ENCODE measurements at regions not wholly inside any gene's neighbourhood (a gene's known extent, or its start where the extent isn't known, plus 50 kb on each side); places are given as distances from the start of the nearest gene placed in this dataset.
"Not testable (repeated sequence)": the region's sequence is repeated elsewhere in the genome, so short reads cannot be mapped to it uniquely, and the experiment has no call there.

DNA sequence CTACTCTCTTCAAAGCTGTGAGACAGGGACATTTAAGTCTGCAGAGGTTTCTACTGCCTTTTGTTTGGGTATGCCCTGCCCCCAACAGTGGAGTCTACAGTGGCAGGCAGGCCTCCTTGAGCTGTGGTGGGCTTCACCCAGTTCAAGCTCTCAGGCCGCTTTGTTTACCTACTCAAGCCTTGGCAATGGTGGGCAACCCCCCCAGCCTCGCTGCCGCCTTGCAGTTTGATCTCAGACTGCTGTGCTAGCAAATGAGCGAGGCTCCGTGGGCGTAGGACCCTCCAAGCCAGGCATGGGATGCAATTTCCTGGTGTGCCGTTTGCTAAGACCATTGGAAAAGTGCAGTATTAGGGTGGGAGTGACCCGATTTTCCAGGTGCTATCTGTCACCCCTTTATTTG is 310.5 kb upstream of the CFAP20DC start:
- not testable (repeated sequence) for DNase-seq (ENCODE audit: low read depth in 3 of 3)

DNA sequence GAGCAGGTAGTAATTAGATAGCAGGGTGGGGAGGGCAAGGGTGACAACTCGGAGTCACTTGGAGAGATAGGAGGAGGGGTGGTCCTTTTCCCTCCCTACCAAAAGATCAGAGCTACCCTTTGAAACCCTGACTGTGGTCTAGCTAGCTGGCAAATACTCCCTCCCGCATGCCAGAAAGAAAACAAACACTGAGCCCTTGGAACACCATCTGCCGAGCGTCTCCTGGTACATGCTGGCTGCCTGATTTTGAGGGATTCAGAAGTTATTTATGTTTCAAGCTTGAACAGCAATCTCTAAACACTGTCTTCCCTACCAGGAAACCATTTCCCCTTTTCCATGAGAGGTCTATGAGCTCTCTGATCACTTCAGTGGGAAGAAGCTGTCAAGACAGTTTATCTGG is 291.6 kb upstream of the CFAP20DC start:
- no peak for DNase-seq (ENCODE audit: low read depth in 3 of 3)

- no peak for DNase-seq (ENCODE audit: low read depth in 3 of 3)
Observed at GRCh38 chr3:59339818-59340217, 290.0 kb upstream of the CFAP20DC start.

GRCh38 chr3:59338934-59339333 is 289.1 kb upstream of the CFAP20DC start:
- DNase-seq (ENCODE audit: low read depth in 3 of 3) = no peak

GRCh38 chr3:59335338-59335737 is 285.5 kb upstream of the CFAP20DC start:
- DNase-seq (ENCODE audit: low read depth in 3 of 3) = no peak

DNA sequence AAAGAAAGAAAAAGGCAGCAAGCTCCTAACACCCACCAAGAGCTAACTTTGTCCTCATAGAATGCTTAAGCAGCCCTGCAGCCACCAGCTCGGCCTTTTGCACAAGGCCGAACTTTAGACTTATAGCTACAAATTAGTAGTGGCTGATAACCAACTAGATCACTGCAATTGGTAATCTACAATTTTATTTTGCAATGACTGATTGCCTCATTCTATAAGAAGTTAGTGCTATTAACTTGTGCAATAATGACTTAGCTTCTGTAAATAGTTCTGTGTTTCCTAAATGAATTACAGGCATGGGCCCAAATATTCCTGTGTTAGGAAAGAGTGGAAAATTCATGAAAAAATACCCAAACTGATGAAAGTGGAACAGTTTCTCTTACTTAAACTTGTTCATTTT is 284.8 kb upstream of the CFAP20DC start:
- DNase-seq (ENCODE audit: low read depth in 3 of 3) = no peak

- DNase-seq (ENCODE audit: low read depth in 3 of 3) = no peak
Observed at GRCh38 chr3:59327376-59327808, 277.6 kb upstream of the CFAP20DC start.

GRCh38 chr3:59326246-59327024 is 276.6 kb upstream of the CFAP20DC start:
- DNase-seq (ENCODE audit: low read depth in 3 of 3) = no peak

DNA sequence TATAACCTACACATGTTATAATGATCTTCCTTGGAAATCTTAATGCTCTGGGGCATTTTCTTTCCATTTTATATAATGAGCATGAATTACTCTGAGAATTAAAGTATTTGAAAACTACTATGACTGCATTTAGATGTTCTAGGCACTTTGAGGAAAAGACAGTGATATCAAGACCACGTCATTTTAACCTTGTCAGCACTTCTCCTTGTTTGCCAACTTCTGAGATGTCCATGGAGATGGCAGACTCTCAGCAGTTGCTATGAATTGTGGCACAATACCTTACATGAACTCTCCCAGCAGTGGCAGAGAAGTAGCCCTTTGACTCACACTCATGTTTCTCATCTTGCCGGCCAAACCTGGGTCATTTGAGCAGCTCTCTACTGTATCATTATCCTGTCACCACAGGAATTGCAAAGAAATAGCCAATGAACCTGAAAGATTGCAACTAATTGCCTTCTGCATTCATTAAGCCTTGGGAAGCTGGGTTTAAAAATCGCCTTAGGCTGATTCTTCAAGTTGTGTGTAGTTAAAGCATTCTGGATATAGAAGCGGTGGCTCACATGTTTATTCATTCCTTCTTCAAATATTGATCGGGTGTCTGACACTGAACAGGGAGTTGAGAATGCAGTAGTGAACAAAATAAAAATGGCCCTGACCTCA is 272.2 kb upstream of the CFAP20DC start:
- DNase-seq (ENCODE audit: low read depth in 3 of 3) = no peak

GRCh38 chr3:59320080-59320479 is 270.3 kb upstream of the CFAP20DC start:
- no peak for DNase-seq (ENCODE audit: low read depth in 3 of 3)

GRCh38 chr3:59319442-59319841 is 269.6 kb upstream of the CFAP20DC start:
- DNase-seq (ENCODE audit: low read depth in 3 of 3) = no peak

GRCh38 chr3:59318881-59319280 is 269.1 kb upstream of the CFAP20DC start:
- DNase-seq (ENCODE audit: low read depth in 3 of 3) = no peak

DNA sequence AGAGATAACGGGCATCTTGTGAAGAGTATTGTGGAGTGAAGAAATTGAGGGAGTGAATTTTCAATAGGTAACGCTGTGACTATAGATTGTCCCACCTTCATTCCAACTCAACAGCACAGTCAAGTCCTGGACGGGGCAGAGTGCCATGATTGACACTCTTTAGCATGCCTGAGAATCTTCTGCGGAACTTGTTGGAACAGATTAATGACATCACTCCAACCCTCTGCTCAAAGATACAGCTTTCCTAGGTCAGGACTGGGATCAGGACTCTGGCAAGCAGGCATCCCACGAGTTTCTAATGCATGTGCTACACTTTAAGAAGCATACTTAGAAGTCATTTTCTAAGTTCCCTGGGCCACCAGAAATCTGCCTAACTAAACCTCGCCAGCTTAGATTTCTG is 267.6 kb upstream of the CFAP20DC start:
- no peak for DNase-seq (ENCODE audit: low read depth in 3 of 3)

GRCh38 chr3:59316688-59317275 is 267.0 kb upstream of the CFAP20DC start:
- no peak for DNase-seq (ENCODE audit: low read depth in 3 of 3)

DNA sequence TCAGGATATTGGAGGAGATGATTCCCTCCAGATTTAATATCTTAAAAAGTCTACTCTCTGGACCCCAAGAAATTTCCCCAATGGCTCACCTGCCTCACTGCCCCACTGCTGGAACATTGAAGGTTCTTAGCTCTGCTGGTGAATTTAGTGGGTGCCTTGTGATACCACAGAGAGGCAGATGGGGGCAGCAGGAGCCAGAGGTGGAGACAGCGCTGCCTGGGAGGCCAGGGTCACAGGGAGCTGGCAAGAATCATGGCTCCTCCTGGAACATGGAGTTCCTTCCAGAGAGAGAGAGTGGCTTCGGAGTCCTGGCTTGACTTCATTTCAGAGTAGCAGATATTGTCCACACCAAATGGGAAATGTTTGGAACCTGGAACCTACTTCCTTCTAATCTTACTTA is 263.5 kb upstream of the CFAP20DC start:
- peak in 2 of 3 donors; percentile 7 to 40 for DNase-seq (ENCODE audit: low read depth in 3 of 3)

DNA sequence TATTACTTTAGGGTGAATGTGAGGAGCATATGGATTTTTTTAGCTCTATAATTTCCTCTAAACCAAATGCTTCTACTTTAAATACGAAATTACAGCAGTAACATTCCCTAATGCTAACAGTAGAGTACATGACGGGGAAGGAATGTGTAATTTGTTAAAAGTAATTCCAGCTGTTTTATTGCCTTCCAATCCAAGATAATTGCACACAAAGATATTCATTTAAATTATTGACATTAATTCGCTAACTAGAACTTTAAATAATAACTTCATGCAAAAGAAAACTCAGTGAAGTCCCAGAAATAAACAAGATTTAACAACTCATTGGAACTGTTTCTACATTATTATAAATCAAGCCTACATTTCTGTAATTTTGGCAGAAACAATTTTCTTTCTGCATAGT is 261.4 kb upstream of the CFAP20DC start:
- DNase-seq (ENCODE audit: low read depth in 3 of 3) = no peak

- no peak for DNase-seq (ENCODE audit: low read depth in 3 of 3)
Observed at GRCh38 chr3:59310736-59311135, 260.9 kb upstream of the CFAP20DC start.

DNA sequence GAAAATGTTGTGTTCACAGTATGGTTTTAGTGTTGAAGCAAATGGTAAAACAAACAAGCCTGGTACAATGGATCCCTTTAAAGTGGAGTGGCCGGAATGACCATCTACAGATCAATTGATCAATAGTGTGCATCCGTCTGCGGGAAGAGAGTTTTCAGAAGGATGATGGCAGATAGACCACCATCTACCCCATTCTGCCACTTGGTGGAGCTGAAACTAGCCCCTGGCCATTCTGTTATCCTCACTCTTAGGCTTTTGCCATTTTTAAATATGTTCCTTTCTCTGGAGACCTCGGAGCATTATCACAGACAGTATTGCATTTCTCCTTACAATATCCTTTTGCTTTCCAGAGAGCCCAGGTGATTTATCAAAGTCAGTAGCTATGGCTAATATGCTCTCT is 258.9 kb upstream of the CFAP20DC start:
- no peak for DNase-seq (ENCODE audit: low read depth in 3 of 3)

DNA sequence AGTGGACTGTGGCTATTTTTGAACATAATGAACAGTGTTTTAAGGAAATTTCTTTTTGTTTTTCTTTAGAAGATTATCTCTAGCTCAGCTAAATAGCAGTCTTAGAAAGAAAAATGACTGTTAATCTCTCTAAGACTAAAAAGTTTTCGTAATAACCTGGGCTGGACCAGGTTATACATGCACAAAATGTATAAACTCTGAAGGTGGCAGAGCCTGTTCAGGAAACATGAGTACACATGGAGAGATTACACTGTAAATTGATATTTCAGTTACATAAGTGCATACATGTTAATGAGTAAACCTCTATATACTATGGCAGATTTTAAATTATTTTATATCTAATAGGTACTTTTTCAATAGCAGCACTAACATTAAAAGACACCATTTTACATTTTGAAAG is 258.2 kb upstream of the CFAP20DC start:
- no peak for DNase-seq (ENCODE audit: low read depth in 3 of 3)

DNA sequence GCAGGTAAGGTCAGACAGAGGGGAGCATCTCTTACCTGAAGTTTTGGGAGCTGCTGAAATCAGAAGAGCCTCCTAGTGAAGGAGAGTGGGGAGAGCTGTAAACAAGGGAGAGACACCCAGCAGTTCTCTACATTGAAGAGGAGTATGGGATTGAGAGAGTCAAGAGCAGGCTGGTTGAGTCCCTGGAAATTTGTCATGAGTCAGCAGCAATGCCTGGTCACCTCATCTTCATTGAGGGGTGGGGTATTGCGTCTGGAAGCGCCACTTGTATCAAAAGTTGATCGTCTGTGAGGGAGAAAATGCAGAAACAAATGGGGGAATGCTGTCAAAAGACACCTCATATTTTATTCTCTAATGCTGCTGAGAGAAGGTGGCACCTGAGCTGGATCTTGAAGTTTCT is 256.6 kb upstream of the CFAP20DC start:
- no peak for DNase-seq (ENCODE audit: low read depth in 3 of 3)

DNA sequence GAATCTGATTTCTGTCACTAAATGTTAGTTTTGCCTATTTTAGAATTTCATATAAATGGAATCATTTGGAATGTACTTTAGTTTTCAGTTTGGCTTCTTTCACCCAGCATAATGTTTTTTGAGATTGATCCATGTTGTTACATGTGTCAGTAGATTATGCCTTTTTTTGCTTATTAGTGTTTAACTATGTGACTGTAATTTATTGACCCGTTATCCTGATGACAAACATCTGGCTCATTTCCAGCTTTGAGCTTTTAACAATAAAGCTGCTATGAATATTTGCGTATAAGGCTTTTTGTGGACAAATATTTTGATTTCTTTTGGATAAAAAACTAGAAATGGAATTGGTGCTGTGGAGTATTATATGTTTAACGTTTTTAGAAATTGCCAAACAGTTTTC is 254.5 kb upstream of the CFAP20DC start:
- no peak for DNase-seq (ENCODE audit: low read depth in 3 of 3)

- no peak for DNase-seq (ENCODE audit: low read depth in 3 of 3)
Observed at GRCh38 chr3:59303452-59303851, 253.6 kb upstream of the CFAP20DC start.

GRCh38 chr3:59302442-59302841 is 252.6 kb upstream of the CFAP20DC start:
- no peak for DNase-seq (ENCODE audit: low read depth in 3 of 3)
